Neural cell (in vitro differentiated cells): ENCODE measurements at regions not wholly inside any gene's neighbourhood (a gene's known extent, or its start where the extent isn't known, plus 50 kb on each side); places are given as distances from the start of the nearest gene placed in this dataset.

Experiments used
- H2AFZ ChIP-seq: fragments of 200-600, 300-800 bp; sonication (generic), shearing (Covaris generic); 2 replicates; pipeline ENCODE4 v1.6.0; 2014; ENCODE audit warnings: low read depth, mild to moderate bottlenecking, antibody characterized with exemption, low read length, moderate library complexity
- H3F3A ChIP-seq: fragments of 200-600 bp; shearing (Covaris generic); 2 replicates; pipeline ENCODE4 v1.6.1; 2016; ENCODE audit warnings: mild to moderate bottlenecking, moderate library complexity, mixed read lengths, antibody characterized with exemption, low read length; ENCODE audit not compliant: insufficient read depth, poor library complexity, severe bottlenecking
- H3K27ac ChIP-seq: fragments of 200-600, 300-800 bp; sonication (generic), shearing (Covaris generic); 2 replicates; pipeline ENCODE4 v1.5.1; 2014; ENCODE audit warnings: mild to moderate bottlenecking, low read length, moderate library complexity
- H3K27me3 ChIP-seq: fragments of 300-800, 200-600 bp; sonication (generic), shearing (Covaris generic); 2 replicates; pipeline ENCODE4 v1.6.0; 2014; ENCODE audit warnings: mild to moderate bottlenecking, low read depth, low read length, moderate library complexity; ENCODE audit not compliant: insufficient read depth
- H3K36me3 ChIP-seq: fragments of 300-800, 200-600 bp; sonication (generic), shearing (Covaris generic); 2 replicates; pipeline ENCODE4 v1.5.1; 2014; ENCODE audit warnings: mild to moderate bottlenecking, antibody characterized with exemption, low read length, moderate library complexity; ENCODE audit not compliant: insufficient read depth
- H3K4me2 ChIP-seq: fragments of 300-800, 200-600 bp; sonication (generic), shearing (Covaris generic); 2 replicates; pipeline ENCODE4 v1.6.0; 2014; ENCODE audit warnings: mild to moderate bottlenecking, low read length
- H3K4me3 ChIP-seq: fragments of 300-800, 200-600 bp; sonication (generic), shearing (Covaris generic); 2 replicates; pipeline ENCODE4 v1.5.1; 2014; ENCODE audit warnings: mild to moderate bottlenecking, low read length, moderate library complexity
- H3K79me2 ChIP-seq: fragments of 200-600 bp; shearing (Covaris generic); replicated peaks from 2 replicates; pipeline ENCODE4 v1.6.0; 2014; ENCODE audit warnings: mild to moderate bottlenecking, low read length, moderate library complexity; ENCODE audit not compliant: insufficient read depth
- H3K9ac ChIP-seq: fragments of 300-800, 200-600 bp; sonication (generic), shearing (Covaris generic); 2 replicates; pipeline ENCODE4 v1.6.1; 2016; ENCODE audit warnings: mild to moderate bottlenecking, low read length, mixed read lengths
- H3K9me2 ChIP-seq: fragments of 200-600 bp; shearing (Covaris generic); 2 replicates; pipeline ENCODE4 v1.6.1; 2016; ENCODE audit warnings: mild to moderate bottlenecking, low read length, mixed read lengths; ENCODE audit not compliant: insufficient read depth
- H3K9me3 ChIP-seq: fragments of 200-600, 300-800 bp; sonication (generic), shearing (Covaris generic); 2 replicates; pipeline ENCODE4 v1.6.1; 2016; ENCODE audit warnings: mild to moderate bottlenecking, mixed run types, low read length, moderate library complexity, mixed read lengths
- H4K20me1 ChIP-seq: fragments of 200-600 bp; shearing (Covaris generic); 2 replicates; pipeline ENCODE4 v1.6.1; 2016; ENCODE audit warnings: mild to moderate bottlenecking, mixed run types; ENCODE audit not compliant: insufficient read depth
- CTCF ChIP-seq: fragments of 450-650 bp; IDR thresholded peaks from 2 replicates; pipeline ENCODE4 v1.5.1; 2014; ENCODE audit warnings: antibody characterized with exemption, mild to moderate bottlenecking, moderate library complexity; ENCODE audit not compliant: poor library complexity, severe bottlenecking
- EP300 ChIP-seq: fragments of 450-650 bp; conservative IDR thresholded peaks from 2 replicates; pipeline ENCODE4 v1.6.1; 2014; ENCODE audit warnings: antibody characterized with exemption, mild to moderate bottlenecking, moderate library complexity; ENCODE audit not compliant: poor library complexity, severe bottlenecking
- EZH2 ChIP-seq: fragments of 200-600, 300-800 bp; shearing (Covaris generic), sonication (generic); IDR thresholded peaks from 2 replicates; pipeline ENCODE4 v1.6.1; 2014; ENCODE audit warnings: antibody characterized with exemption, low read length, borderline replicate concordance, mild to moderate bottlenecking; ENCODE audit not compliant: insufficient read depth, poor library complexity, severe bottlenecking
- MXI1 ChIP-seq: fragments of 450-650 bp; conservative IDR thresholded peaks from 2 replicates; pipeline ENCODE4 v1.6.1; 2014; ENCODE audit warnings: antibody characterized with exemption, mild to moderate bottlenecking; ENCODE audit not compliant: poor library complexity, severe bottlenecking
- POLR2AphosphoS5 ChIP-seq: IDR thresholded peaks from 2 replicates; pipeline ENCODE4 v1.6.1; 2012
- RAD21 ChIP-seq: fragments of 450-650 bp; conservative IDR thresholded peaks from 2 replicates; pipeline ENCODE4 v1.6.1; 2014; ENCODE audit warnings: antibody characterized with exemption, mild to moderate bottlenecking, moderate library complexity
- REST ChIP-seq: IDR thresholded peaks from 2 replicates; pipeline ENCODE4 v1.6.1; 2012; ENCODE audit warnings: borderline replicate concordance
- SMC3 ChIP-seq: fragments of 450-650 bp; conservative IDR thresholded peaks from 2 replicates; pipeline ENCODE4 v1.6.1; 2014; ENCODE audit warnings: antibody characterized with exemption, mild to moderate bottlenecking, moderate library complexity; ENCODE audit not compliant: poor library complexity
- TAF1 ChIP-seq: IDR thresholded peaks from 2 replicates; pipeline ENCODE4 v1.6.1; 2012; ENCODE audit warnings: low read depth

- Histone ChIP-seq H3K27me3 (no peaks in the 10 kb centered on the region), H2AFZ (no peak overlapping the region), H3K9me2 (no peaks in the 10 kb centered on the region), H3K27ac (no peak overlapping the region), H4K20me1 (no peaks in the 10 kb centered on the region), H3K4me3 (no peak overlapping the region), H3K36me3 (no peaks in the 10 kb centered on the region), H3K79me2 (no peaks in the 10 kb centered on the region), H3F3A (no peaks in the 10 kb centered on the region), H3K9ac (no peak overlapping the region), H3K9me3 (no peaks in the 10 kb centered on the region), H3K4me2 (no peak overlapping the region)
- TF ChIP-seq SMC3: no peak
- TF ChIP-seq MXI1: no peak
- TF ChIP-seq RAD21: no peak
- no peak for TF ChIP-seq EP300
- TF ChIP-seq TAF1: no peak
- TF ChIP-seq EZH2: no peak
- TF ChIP-seq CTCF: no peak
- no peak for TF ChIP-seq REST
- no peak for TF ChIP-seq POLR2AphosphoS5
These were observed 120.4 kb upstream of the GGTLC1 start for GRCh38 chr20:24109008-24109407.

- no peaks in the 10 kb centered on the region for H3F3A ChIP-seq
- TF ChIP-seq TAF1 (no peak), POLR2AphosphoS5 (no peak), REST (no peak), RAD21 (no peak), MXI1 (no peak), CTCF (no peak), EZH2 (no peak), EP300 (no peak), SMC3 (no peak)
- H3K4me3 ChIP-seq: no peak overlapping the region
- no peaks in the 10 kb centered on the region for H4K20me1 ChIP-seq
- H3K9me3 ChIP-seq: no peaks in the 10 kb centered on the region
- no peaks in the 10 kb centered on the region for H3K27me3 ChIP-seq
- no peak overlapping the region for H2AFZ ChIP-seq
- no peaks in the 10 kb centered on the region for H3K9me2 ChIP-seq
- no peaks in the 10 kb centered on the region for H3K79me2 ChIP-seq
- H3K36me3 ChIP-seq: no peaks in the 10 kb centered on the region
- no peak overlapping the region for H3K9ac ChIP-seq
- no peak overlapping the region for H3K27ac ChIP-seq
- H3K4me2 ChIP-seq: no peak overlapping the region
These were observed 120.0 kb upstream of the GGTLC1 start for GRCh38 chr20:24108581-24108980.
